Occipital lobe (tissue), 1 donor: ENCODE measurements at regions not wholly inside any gene's neighbourhood (a gene's known extent, or its start where the extent isn't known, plus 50 kb on each side); places are given as distances from the start of the nearest gene placed in this dataset.
"Not testable (repeated sequence)": the region's sequence is repeated elsewhere in the genome, so short reads cannot be mapped to it uniquely, and the experiment has no call there.

Experiments
- DNase-seq: peaks from one replicate; lab custom pipeline; 2025; lab: John Stamatoyannopoulos, UW

DNA sequence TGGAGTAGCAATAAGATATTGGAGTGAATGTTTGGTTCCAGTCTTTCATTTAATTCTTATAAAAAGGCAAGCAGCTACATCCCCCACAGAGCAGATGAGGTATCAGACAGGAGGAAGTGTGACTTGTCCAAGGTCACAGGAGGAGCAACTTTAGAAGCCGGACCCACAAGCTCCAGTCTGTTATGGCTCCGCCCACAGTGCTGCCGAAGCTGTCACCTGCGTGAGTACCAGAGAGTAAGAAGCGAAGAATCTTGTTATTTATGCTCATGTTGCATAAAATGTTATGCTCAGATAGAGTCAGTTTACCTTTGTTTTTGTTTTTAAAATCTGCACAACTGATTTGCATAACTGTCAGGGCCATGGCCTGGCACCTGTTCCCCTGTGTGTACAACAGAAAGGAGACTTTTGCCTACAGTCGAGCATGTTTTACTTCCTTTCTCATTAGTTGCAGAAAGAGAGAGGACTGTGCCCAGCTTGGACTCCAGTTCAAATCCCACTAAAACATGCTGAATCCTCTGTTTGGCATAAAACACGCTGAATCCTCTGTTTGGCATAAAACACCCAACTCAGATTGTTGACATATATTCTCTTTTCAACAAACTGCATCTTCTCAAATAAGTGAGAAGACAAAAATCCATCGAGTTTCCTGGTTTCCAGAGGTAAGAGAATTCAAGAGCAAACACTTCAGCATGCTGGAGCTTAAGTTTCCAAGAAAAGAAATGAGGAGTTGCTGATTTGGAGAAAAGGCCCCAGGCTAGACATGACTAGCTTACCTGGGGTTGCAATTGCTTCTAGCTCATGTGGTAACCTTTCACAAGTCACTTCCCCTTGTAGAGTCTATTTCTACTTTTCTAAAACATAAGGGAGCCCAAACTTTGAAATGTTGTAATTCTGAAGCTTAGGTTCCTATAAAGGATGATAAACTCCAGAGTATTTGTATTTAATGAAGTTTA lies 409.8 kb upstream of the ZMIZ1 start:
- DNase-seq: no peak

DNA sequence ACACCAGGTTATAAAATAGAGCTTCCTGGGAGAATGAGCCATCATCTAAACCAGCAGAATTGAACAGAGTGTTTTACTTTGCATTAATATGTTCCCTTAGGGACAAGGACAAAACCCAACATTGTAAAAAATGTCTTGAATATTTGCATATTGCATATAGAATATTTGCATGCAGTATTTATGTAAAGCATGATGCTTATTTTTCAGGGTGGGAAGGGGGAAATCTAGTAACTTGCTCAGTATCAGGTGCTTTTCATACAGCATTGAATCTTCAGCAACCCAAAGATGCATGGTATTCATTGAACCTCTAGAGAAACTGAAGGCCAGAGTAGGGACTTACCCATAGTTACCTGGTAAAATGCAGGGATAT lies 409.2 kb upstream of the ZMIZ1 start:
- DNase-seq: no peak

DNA sequence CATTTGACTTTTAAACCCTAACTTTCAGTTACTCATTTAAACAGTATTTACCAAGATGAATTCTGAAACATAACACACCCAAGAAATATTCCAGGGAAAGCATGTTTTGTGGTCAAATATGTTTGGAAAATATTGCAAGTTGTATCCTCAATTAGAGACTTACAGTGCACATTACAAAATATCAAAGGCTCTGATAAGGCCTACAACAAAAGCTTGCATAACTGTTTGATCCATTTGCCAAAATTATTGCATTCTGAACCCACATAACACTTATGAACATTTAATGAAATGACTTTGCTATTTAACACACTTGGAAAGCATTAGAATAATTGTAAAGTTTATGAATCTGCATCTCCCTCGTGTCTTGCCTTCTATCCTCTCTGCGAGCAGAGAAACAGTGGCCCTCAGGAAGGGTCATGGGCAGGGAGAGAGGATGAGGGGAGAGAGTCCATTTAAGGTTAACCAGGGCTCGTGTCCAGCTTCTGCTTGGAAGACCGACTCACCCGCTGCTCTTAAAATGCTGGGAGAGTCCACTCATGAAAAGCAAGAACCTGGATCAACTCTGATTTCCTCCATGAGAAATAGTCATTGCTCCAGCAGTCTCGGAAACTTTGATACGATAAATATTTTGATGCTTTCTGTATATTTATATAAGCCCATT lies 408.2 kb upstream of the ZMIZ1 start:
- DNase-seq: no peak

DNA sequence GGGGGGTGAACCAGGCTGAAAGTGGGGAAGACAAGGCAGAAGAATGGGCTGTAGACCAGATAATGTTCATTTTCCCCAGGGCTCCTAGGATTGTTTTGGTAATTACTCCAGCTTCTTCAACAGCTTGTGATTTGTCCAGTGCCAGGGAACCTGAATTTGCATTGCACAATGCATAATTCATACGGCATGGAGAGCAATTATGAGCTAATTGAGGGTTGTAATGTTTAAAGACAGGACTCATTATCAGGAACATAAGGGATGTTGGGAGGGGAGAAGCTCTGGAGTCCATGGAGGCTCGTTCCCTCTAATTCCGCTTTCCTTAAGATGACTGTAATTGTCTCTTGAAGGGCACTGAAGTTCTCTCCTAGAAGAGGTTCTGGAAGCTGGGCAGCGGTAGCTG lies 405.0 kb upstream of the ZMIZ1 start:
- DNase-seq: no peak

DNA sequence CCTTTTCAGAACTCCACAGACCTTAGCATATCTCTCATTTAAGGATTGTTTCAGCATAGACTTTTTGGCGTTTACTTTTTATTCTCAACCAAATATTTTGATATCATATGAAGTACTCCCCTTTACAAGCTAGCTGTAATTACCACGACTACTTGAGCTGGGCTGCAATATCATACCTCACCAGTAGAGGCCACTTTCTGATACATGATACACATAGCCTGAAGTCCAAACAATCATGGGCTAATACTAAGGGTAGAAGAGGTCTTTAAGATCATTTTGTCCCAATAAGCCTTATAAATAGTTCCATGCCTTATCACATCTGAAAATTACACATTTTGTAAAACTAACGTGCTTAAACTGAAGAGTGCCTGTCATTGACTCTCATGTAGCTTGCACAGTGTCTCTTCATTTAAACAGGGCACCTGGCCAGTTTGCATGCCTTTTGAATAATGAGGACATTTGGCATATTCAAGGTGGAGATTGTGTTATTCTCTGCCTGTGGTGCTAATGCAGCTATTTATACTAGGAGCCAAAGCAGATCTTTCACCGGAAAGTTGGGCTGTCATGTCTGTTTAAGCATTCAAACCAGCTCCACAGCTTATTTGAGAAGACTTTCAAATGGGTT lies 403.7 kb upstream of the ZMIZ1 start:
- DNase-seq: no peak

DNA sequence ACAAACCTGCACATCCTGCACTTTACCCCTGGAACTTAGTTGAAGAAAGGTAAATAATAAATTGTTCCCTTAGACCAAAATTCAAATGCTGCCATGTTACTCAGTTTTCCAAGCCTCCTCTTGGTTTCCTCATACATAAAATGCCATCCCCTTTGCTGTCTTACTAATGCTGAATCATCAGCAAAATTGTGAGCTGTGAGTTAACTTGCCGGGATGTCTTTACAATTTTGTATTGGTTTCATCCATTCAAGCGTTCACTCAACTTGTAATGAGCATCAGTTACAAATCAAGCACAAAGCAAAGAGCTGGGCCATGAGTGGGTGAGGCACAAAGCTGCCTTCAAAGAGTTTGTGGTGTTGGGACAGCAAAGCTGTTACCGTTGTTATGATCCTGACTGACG lies 395.8 kb upstream of the ZMIZ1 start:
- no peak for DNase-seq

DNA sequence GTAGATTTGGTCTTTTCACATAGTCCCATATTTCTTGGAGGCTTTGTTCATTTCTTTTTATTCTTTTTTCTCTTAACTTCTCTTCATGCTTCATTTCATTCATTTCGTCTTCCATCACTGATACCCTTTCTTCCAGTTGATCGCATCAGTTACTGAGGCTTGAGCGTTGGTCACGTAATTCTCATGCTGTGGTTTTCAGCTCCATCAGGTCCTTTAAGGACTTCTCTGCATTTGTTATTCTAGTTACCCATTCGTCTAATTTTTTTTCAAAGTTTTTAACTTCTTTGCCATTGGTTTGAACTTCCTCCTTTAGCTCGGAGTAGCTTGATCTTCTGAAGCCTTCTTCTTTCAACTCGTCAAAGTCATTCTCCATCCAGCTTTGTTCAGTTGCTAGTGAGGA lies 387.6 kb upstream of the ZMIZ1 start:
- DNase-seq: not testable (repeated sequence)

DNA sequence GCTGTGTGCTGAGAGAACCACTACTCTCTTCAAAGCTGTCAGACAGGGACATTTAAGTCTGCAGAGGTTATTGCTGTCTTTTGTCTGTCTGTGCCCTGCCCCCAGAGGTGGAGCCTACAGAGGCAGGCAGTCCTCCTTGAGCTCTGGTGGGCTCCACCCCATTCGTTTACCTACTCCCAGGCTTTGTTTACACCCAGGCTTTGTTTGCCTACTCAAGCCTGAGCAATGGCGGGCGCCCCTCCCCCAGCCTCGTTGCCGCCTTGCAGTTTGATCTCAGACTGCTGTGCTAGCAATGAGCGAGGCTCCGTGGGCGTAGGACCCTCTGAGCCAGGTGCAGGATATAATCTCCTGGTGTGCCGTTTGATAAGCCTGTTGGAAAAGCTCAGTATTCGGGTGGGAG lies 386.8 kb upstream of the ZMIZ1 start:
- not testable (repeated sequence) for DNase-seq

DNA sequence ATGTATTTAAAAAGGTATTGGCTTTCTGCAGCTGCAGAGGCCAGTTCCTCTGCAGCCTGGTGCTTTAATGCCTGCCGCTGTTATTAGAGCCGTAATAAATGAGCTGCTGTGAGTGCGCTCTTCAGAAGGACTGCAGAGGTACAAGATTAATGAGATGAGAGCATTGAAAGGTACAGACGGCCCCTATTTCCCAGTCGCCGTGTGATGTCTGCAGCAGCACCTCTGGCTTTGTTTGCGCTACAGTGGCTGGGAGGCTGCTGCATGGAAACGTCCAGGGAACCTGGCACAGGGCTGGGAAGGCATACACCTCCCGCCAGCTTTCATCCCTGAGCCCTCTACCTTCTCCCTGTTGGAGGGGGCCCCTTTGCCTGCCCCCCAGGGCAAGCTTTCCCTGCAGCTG lies 383.8 kb upstream of the ZMIZ1 start:
- DNase-seq: no peak

DNA sequence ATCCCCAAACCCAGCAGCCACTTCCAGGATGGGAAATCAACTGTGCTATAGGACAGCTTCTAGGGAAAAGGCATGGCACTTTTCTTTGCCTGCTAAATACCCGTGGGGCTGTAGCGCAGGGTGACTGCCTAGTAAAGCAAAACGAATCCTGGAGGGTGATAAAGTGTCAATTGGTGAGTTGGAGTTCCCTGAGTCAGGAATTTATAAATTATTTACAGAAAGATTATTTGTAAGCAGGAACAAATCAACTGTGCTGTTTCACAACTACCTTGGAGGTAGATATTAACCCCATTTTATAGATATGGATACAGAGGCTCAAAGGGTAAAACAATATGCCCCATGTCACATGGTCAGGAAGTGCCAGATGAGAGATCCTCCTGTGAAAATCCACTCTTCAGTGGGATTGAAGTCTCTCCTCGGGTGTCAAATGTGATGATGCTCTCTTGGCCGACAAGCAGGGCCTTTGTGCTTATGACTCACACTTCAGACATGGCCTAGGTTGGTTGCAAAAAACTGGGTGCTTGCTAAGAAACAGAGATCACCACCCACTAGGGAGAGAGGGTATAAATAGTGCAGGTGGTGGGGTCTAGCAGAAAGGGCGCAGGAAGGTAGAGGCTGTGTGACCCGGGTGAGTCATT lies 383.2 kb upstream of the ZMIZ1 start:
- DNase-seq: no peak

DNA sequence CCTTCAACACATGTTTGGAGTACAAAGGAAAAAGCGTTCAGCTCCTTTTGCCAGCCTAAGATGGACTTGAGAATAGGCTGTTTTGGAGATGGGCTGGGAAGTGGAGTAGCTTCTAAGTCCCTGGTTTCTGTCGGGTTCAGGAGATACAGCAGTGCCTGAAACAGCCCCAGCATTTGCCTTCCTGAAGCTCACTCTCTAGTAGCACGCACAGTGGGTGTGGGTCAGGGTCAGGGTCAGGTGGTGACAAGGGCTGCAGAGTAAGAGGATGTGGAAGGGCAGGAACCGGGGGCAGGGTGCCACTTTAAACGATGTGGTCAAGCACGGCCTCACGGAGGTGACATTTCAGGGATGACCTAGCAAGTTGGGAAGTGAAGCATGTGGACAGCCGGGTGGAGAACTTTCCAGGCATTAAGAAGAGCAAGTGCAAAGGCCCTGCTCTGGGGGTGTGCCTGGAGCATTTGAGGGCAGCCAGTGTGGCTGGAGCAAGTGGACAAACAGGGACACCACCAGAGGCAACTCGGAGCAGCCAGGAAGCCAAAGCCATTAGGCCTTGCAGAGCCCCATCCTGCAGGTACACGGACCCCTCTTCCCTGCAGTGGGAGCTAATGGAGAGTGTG lies 382.2 kb upstream of the ZMIZ1 start:
- DNase-seq: no peak

DNA sequence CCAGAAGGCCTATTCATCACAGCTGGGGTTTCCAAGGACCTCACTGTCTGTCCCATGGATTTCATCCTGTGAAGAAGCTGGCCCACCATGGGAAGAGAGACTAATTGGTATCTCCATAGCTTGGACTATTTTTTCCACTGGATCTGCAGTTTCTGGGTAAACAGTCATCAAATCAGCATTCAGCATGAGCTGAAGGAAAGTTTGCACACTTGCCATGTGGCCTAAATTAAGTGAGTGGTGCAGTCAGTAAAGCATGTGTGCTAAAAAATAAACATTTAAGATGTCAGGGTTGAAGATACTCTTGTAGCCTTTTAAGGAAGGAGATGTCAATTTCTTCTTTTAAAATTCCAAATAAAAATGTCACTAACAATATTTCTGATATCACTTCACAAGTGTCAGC lies 381.1 kb upstream of the ZMIZ1 start:
- DNase-seq: no peak

DNA sequence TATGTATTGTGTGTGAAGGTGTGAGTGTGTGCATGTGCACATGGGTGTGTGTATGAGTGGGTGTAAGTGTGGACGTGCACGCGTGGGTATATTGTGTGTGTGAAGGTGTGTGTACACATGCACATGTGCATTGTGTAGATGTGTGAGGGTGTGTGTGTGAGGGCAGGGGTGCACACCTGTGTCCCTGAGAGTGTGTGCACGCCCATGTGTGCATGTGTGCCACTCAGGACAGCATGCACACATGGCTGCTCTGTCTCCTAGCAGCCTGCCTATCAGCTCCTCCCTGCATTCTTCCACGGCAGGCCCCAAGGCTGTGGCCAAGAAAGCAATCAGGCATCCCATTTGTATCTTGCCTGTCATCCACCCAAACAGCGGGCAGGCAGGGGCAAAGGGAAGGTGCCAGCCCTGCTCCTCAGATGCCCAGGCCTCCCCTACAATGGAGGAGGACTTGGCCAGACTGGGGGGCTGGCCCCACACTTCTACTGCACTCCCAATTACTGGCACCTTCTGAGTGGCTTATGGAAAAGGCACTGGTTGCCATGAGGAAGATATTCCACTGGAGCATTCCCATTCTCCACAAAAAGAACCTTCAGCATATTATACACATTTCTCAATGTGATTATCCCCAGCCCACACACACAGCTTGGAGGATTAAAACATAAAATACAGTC lies 380.4 kb upstream of the ZMIZ1 start:
- no peak for DNase-seq

DNA sequence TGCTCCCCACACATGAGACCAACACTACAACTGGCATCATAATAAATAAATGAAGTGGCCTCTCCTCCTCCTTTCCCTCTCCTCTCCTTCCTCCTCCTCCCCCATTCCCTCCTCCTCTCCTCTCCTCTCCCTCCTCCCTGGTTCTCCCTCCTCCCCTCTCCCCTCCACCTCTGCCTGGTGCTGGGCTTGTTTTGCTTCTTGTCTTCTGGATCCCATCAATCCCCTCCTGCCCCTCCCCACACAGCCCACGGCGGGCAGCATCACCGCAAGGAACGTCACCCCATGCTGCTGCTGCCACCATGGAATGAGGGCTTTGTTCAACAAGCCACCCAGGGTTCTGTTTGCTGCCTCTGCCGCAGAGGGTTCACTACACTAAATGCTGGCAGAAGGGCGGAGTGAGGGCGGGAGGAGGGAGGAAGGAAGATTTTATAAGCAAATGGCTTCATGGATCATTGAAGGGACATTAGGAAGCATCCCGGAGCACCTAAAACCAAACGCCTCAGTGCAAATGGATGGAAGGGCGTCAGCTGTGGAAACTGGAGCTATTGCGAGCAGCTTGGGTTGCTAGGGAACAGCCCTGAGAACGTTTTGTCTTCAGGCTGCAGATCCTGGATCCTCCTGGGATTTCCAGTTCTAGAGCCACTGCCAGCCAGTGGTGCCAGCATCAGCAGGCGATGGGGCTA lies 379.7 kb upstream of the ZMIZ1 start:
- DNase-seq: peak; percentile 75

DNA sequence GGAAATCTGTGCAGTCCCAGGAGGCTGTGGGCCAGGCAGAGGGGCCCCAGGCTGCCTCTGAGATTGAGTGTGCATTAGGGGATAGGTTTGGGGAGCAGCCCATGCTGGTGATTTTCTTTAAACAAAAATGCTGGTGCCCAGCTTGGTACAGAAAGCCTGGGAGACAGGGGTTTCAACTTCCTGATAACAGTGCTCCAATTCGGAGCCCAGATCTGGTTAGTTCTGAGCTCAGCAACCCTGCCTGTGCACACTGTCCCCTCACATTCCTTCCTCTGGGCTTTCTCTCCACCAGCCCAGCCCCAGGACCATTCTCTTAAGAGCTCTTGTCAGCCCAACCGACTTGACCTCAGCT lies 379.2 kb upstream of the ZMIZ1 start:
- DNase-seq: no peak

DNA sequence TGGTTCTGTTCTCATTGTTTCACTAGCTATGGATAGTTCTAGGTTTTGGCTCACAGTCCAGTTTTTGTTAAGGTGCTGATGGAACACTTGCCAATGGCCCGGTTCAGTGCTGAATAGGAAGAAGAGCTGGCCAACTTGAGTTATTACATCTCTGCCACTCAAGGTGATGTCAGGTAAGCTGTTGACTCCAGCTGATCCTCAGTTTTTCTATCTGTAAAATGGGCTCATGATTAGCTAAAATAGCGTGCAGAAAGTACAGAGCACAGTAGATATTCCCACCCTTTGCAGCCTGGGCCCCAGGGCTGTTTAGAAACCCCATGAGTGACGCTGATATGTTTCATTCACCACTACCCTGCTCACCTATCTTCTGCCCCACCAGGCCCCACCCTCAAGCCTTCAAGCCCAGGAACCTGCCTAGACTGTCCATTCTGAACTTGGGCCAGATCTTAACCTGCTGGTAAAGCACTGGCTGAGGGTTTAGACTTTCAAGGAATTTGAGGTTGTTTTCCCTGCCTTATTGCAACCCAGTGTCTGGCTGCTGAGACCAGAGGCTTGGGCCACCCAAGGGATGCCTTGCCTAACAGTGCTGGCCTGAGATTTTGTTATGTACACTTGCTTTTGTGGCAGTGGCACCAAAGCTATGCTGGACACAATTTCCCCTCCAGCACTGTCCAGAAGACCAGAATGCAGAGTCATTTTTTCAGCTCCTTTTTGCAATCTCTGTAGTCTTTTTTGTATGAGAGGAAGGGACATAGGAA lies 378.2 kb upstream of the ZMIZ1 start:
- no peak for DNase-seq

DNA sequence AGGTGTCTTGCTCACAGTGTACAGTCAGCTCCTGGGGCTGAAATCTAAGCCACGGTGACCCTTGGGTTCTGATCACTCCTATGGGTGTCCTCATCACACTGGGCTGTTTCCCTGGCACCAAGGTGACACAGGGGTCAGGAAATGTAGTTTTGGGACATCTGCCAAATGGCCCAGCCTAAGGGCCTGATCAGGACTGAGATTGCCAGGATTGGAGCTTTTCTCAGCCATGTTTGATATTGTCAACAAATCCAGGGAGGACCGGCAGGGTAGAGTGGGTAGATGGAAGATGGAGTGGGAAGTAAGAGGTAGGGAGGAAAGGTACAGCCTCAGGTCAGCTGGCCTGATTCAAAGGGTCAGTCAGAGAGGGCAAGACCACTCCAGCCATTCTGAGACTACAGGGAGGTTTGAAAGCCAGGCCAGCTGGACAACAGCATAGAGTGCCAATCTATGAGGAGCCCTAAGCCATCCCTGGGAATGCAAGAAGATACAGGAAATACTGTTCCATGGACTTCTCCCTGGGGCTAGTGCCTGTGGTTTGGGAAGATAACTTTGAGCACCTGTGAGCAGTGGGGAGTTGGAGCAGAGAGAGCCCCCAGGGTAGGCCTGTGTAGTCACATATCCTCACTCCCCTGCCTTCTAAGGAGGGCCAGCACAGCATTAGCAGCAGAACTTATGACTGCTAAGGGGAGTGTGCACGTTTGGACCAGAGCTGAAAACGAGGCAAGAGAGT lies 377.3 kb upstream of the ZMIZ1 start:
- no peak for DNase-seq

DNA sequence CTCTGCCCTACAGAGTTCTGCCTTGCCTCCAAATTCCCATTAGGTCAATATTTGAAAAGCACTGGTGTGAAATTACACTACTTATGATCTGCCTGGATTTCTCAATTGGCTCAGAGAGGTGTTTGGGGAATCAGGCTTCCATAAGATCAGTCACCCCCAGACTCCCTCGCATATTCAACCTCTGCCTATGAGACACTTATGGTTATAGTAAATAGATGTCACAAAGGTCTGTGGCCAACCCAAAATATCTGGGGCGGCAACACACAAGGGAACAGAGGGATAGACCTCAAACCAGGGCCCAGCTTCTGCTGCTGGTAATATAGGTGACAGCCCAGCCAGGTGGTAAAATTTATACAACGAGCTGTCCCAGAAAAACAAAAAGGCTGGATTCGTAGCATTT lies 376.7 kb upstream of the ZMIZ1 start:
- DNase-seq: no peak

DNA sequence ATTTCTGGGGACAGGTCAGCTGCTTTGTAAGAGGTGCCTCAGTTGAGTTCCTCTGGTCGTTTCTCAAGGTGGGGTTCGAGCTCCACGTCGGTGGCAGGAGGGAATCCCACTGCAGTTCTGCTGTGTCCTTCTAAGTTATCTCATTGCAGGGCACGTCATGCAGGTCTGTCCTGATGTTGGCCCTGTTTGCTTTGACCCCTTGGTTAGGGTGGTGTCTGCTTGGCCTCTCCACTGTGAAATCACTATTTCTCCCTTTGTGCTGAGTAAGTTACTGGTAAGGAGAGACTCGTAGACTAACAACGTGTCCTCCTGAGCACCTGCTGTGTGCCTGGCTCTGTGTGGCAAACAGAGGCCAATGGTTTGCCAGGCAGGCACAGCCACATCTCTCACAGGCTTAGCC lies 372.9 kb upstream of the ZMIZ1 start:
- no peak for DNase-seq
